Body of pancreas (tissue), 4 donors: ENCODE measurements at regions not wholly inside any gene's neighbourhood (a gene's known extent, or its start where the extent isn't known, plus 50 kb on each side); places are given as distances from the start of the nearest gene placed in this dataset.

Experiments
- CTCF ChIP-seq, 7 experiments: fragments of 450-650 bp in 4 of 7; fragments of 200-600 bp in 3 of 7; sonication (generic) in 3 of 7; IDR thresholded peaks; one replicate each; pipeline ENCODE4 v1.5.1; 2016 to 2019; ENCODE audit warnings: antibody characterized with exemption in 7 of 7
- POLR2A ChIP-seq, 3 donors: fragments of 450-650 bp; IDR thresholded peaks; one replicate each; pipeline ENCODE4 v1.6.1; 2016; ENCODE audit warnings: antibody characterized with exemption in 3 of 3, mild to moderate bottlenecking in 2 of 3

DNA sequence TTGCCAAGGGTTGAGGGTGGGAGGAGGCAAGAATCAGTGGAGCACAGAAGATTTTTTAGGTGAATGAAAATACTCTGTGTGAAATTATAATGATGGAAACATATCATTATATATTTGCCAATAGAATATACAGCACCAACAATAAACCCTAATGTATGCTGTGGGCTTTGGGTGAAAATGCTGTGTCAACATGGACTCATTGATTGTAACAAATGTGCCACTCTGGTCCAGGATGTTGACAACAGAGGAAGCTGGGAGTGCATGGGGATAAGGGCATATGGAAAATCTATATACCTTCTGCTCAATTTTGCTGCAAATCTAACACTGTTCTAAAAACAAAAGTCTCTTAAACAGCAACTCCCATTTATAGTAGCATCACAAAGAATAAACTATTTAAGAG, 114.3 kb downstream of the LYZL1 start:
- TF ChIP-seq CTCF (IDR thresholded peaks at IDR 0.05) (no peak), POLR2A (IDR thresholded peaks at IDR 0.05) (no peak)
